Transverse colon (tissue), 3 donors: ENCODE measurements at regions not wholly inside any gene's neighbourhood (a gene's known extent, or its start where the extent isn't known, plus 50 kb on each side); places are given as distances from the start of the nearest gene placed in this dataset.

Experiments
- EP300 ChIP-seq: sonication (generic); formaldehyde crosslinking; IDR thresholded peaks from one replicate; pipeline ENCODE4 v1.6.1; 2017; ENCODE audit warnings: antibody characterized with exemption, low read depth
- TF ChIP-seq, protein P1 (sequence below), 5 experiments: fragments of 200-600 bp in 3 of 5; fragments of 450-650 bp in 2 of 5; sonication (generic) in 3 of 5; IDR thresholded peaks; 1 replicate in 2 of 5; 2 replicates in 3 of 5; pipeline ENCODE4 v1.5.1; 2016 to 2017; ENCODE audit warnings: antibody characterized with exemption in 5 of 5, inconsistent platforms in 3 of 5, mild to moderate bottlenecking in 2 of 5, moderate library complexity in 1 of 5

DNA sequence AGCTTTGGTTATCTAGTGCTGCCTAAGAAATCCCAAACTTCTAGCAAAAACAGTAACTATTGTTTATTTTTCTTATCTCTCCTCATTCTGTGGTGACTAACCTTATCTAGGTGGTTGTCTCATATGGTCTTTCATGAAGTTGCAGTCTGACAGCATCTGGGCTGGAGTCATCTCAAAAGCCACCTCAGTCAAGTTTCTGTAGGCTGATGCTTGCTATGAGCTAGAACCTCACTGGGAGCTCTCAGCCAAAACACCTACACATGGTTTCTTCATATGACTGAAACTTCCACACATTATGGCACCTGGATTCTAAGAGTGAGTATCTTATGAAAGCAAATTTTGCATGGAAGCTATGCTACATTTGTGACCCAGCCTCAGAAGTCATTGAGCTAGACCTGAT lies 596.4 kb upstream of the VRK2 start:
- TF ChIP-seq EP300: no peak
- TF ChIP-seq, protein P1, sequence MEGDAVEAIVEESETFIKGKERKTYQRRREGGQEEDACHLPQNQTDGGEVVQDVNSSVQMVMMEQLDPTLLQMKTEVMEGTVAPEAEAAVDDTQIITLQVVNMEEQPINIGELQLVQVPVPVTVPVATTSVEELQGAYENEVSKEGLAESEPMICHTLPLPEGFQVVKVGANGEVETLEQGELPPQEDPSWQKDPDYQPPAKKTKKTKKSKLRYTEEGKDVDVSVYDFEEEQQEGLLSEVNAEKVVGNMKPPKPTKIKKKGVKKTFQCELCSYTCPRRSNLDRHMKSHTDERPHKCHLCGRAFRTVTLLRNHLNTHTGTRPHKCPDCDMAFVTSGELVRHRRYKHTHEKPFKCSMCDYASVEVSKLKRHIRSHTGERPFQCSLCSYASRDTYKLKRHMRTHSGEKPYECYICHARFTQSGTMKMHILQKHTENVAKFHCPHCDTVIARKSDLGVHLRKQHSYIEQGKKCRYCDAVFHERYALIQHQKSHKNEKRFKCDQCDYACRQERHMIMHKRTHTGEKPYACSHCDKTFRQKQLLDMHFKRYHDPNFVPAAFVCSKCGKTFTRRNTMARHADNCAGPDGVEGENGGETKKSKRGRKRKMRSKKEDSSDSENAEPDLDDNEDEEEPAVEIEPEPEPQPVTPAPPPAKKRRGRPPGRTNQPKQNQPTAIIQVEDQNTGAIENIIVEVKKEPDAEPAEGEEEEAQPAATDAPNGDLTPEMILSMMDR (IDR thresholded peaks at IDR 0.05): no peak
